ENCODE measurements at regions not wholly inside any gene's neighbourhood (a gene's known extent, or its start where the extent isn't known, plus 50 kb on each side); places are given as distances from the start of the nearest gene placed in this dataset.

GRCh38 chr18:4961121-4961909, 235.7 kb downstream of the AKAIN1 start:
- no peak for TF ChIP-seq CTCF (IDR thresholded peaks at IDR 0.05)
- TF ChIP-seq POLR2A (IDR thresholded peaks at IDR 0.05) = no peak
